K562 (cell line): ENCODE measurements at regions not wholly inside any gene's neighbourhood (a gene's known extent, or its start where the extent isn't known, plus 50 kb on each side); places are given as distances from the start of the nearest gene placed in this dataset.

Experiments
- ATF1 ChIP-seq, 2 experiments: fragments of 450-650 bp in 1 of 2; IDR thresholded peaks; 2 replicates each; pipeline ENCODE4 v1.6.1; 2016; ENCODE audit warnings: missing compliant biosample characterization in 1 of 2, missing genetic modification characterization in 1 of 2
- BMI1 ChIP-seq: fragments of 150-350 bp; IDR thresholded peaks from 2 replicates; pipeline ENCODE4 v1.6.1; 2014; ENCODE audit warnings: low read length
- CTCF ChIP-seq, 3 experiments: IDR thresholded peaks in 2 of 3; conservative IDR thresholded peaks in 1 of 3; 2 replicates each; pipeline ENCODE4 v1.5.1; 2011 to 2012; ENCODE audit warnings: low read length in 3 of 3, mild to moderate bottlenecking in 3 of 3, control low read depth in 2 of 3, improper control_type of control experiment in 1 of 3, inconsistent platforms in 1 of 3, low read depth in 1 of 3, mixed read lengths in 1 of 3, moderate library complexity in 1 of 3; ENCODE audit not compliant: insufficient read depth in 2 of 3
- EP300 ChIP-seq: IDR thresholded peaks from 2 replicates; pipeline ENCODE4 v1.6.1; 2012; ENCODE audit warnings: low read length, improper control_type of control experiment
- PCBP1 ChIP-seq: fragments of 200-400 bp; formaldehyde crosslinking; IDR thresholded peaks from 2 replicates; pipeline ENCODE4 v1.6.1; 2018; ENCODE audit warnings: mild to moderate bottlenecking, low read depth, low read length; ENCODE audit not compliant: poor library complexity, severe bottlenecking
- PHTF2 ChIP-seq: fragments of 250-450 bp; sonication (Bioruptor Pico); IDR thresholded peaks from 2 replicates; pipeline ENCODE4 v1.5.0; 2021; ENCODE audit warnings: mild to moderate bottlenecking
- SPI1 ChIP-seq: IDR thresholded peaks from 2 replicates; pipeline ENCODE4 v1.6.1; 2011; ENCODE audit warnings: low read depth, low read length, control low read depth, borderline replicate concordance
- TARDBP ChIP-seq: fragments of 450-650 bp; IDR thresholded peaks from 2 replicates; pipeline ENCODE4 v1.6.1; 2016
- ZNF212 ChIP-seq: fragments of 450-650 bp; formaldehyde crosslinking; IDR thresholded peaks from 2 replicates; pipeline ENCODE4 v1.4.0; 2020; ENCODE audit warnings: mild to moderate bottlenecking
- ZNF395 ChIP-seq: fragments of 200-800 bp; sonication (Bioruptor generic); IDR thresholded peaks from 2 replicates; pipeline ENCODE4 v1.6.1; 2017; ENCODE audit warnings: missing genetic modification characterization, missing compliant biosample characterization
- ZNF589 ChIP-seq: fragments of 200-800 bp; sonication (Bioruptor generic); IDR thresholded peaks from 2 replicates; pipeline ENCODE4 v1.6.1; 2016; ENCODE audit warnings: low read depth, missing genetic modification characterization, missing compliant biosample characterization
- ZSCAN29 ChIP-seq: fragments of 450-650 bp; IDR thresholded peaks from 2 replicates; pipeline ENCODE4 v1.6.1; 2017

GRCh38 chr2:138439733-138440132 lies 61.8 kb upstream of the SPOPL start:
- TF ChIP-seq EP300 (no peak), ZNF589 (CRISPR knock-in tag) (no peak), BMI1 (no peak), SPI1 (no peak), PHTF2 (CRISPR knock-in tag) (no peak), ATF1 (CRISPR knock-in tag; IDR thresholded peaks at IDR 0.05) (no peak), ATF1 (tag; IDR thresholded peaks at IDR 0.05) (no peak), ZNF395 (CRISPR knock-in tag) (no peak), CTCF (IDR thresholded peaks at IDR 0.05 in 2 of 3, conservative IDR thresholded peaks at IDR 0.05 in 1 of 3; ENCODE audit: insufficient read depth in 2 of 3, low read depth in 1 of 3, low read length in 3 of 3) (no peak), ZNF212 (CRISPR knock-in tag) (no peak), ZSCAN29 (no peak), TARDBP (no peak), PCBP1 (no peak)
